GM19468 (cell line): ENCODE measurements at regions not wholly inside any gene's neighbourhood (a gene's known extent, or its start where the extent isn't known, plus 50 kb on each side); places are given as distances from the start of the nearest gene placed in this dataset.

ENCODE experiments used
- ATAC-seq: cut with Tn5 transposase; IDR thresholded peaks from one replicate; pipeline ENCODE4 v1.9.1; 2021; ENCODE audit warnings: mild to moderate bottlenecking, moderate library complexity, moderate number of reproducible peaks; ENCODE audit not compliant: unreplicated experiment; ENCODE audit errors: extremely low read depth

- no peak for ATAC-seq
These were observed 161.9 kb downstream of the HGF start for GRCh38 chr7:81607987-81608386.

- ATAC-seq = no peak
These were observed 163.6 kb downstream of the HGF start for GRCh38 chr7:81606078-81606863.

- ATAC-seq = no peak
These were observed 164.4 kb downstream of the HGF start for GRCh38 chr7:81605493-81605892.

GRCh38 chr7:81604808-81605174 is 165.1 kb downstream of the HGF start:
- no peak for ATAC-seq

GRCh38 chr7:81604075-81604807 is 165.6 kb downstream of the HGF start:
- no peak for ATAC-seq

- no peak for ATAC-seq
These were observed 169.2 kb downstream of the HGF start for GRCh38 chr7:81600608-81601007.

- ATAC-seq = no peak
These were observed 170.9 kb downstream of the HGF start for GRCh38 chr7:81598951-81599350.

GRCh38 chr7:81594767-81595166 is 175.1 kb downstream of the HGF start:
- ATAC-seq = no peak

GRCh38 chr7:81590131-81590530 is 179.7 kb downstream of the HGF start:
- ATAC-seq = no peak

- ATAC-seq = no peak
These were observed 185.2 kb downstream of the HGF start for GRCh38 chr7:81584667-81585066.

GRCh38 chr7:81583882-81584533 is 185.8 kb downstream of the HGF start:
- no peak for ATAC-seq

GRCh38 chr7:81583090-81583489 is 186.8 kb downstream of the HGF start:
- ATAC-seq = no peak

- no peak for ATAC-seq
These were observed 192.1 kb downstream of the HGF start for GRCh38 chr7:81577642-81578340.

GRCh38 chr7:81574723-81575326 is 195.0 kb downstream of the HGF start:
- ATAC-seq = no peak

- no peak for ATAC-seq
These were observed 195.9 kb downstream of the HGF start for GRCh38 chr7:81573932-81574331.

- no peak for ATAC-seq
These were observed 196.7 kb downstream of the HGF start for GRCh38 chr7:81573128-81573527.

GRCh38 chr7:81562581-81562980 is 207.3 kb downstream of the HGF start:
- no peak for ATAC-seq

- no peak for ATAC-seq
These were observed 209.1 kb downstream of the HGF start for GRCh38 chr7:81560708-81561107.

- ATAC-seq = no peak
These were observed 220.3 kb downstream of the HGF start for GRCh38 chr7:81549484-81550016.

GRCh38 chr7:81534996-81535395 is 234.9 kb downstream of the HGF start:
- no peak for ATAC-seq
